ENCODE measurements at regions not wholly inside any gene's neighbourhood (a gene's known extent, or its start where the extent isn't known, plus 50 kb on each side); places are given as distances from the start of the nearest gene placed in this dataset.

GRCh38 chr12:83414981-83415380 lies 728.3 kb downstream of the TMTC2 start:
- intact Hi-C loops (cut with DNase I): no loop called here
- ATAC-seq (no peak), DNase-seq (no peak)
- Histone ChIP-seq H3K9me3 (no peaks in the 10 kb centered on the region), H3K36me3 (replicated peaks in 1 of 2; ENCODE audit: insufficient read depth in 1 of 2, low read depth in 2 of 2) (no peaks in the 10 kb centered on the region), H3K27ac (no peak overlapping the region), H3K27me3 (no peaks in the 10 kb centered on the region), H3K4me1 (no peaks in the 10 kb centered on the region), H3K4me3 (no peak overlapping the region)
- WGBS, 2 donors: 40 to 51% methylated on average over 1 to 3 of the region's 3 CpGs
- no peak for TF ChIP-seq POLR2A (IDR thresholded peaks at IDR 0.05)
- TF ChIP-seq CTCF (IDR thresholded peaks at IDR 0.05): no peak

GRCh38 chr12:83408851-83409250 lies 722.1 kb downstream of the TMTC2 start:
- Histone ChIP-seq H3K9me3 (no peaks in the 10 kb centered on the region), H3K27ac (no peak overlapping the region), H3K4me3 (no peak overlapping the region), H3K4me1 (no peaks in the 10 kb centered on the region), H3K36me3 (replicated peaks in 1 of 2; ENCODE audit: insufficient read depth in 1 of 2, low read depth in 2 of 2) (no peaks in the 10 kb centered on the region), H3K27me3 (no peaks in the 10 kb centered on the region)
- no peak for DNase-seq
- TF ChIP-seq POLR2A (IDR thresholded peaks at IDR 0.05): no peak
- 63 to 75% methylated on average over 2 of the region's 2 CpGs for WGBS, 2 donors
- no peak for ATAC-seq
- intact Hi-C loops (cut with DNase I): no loop called here

- 17 to 27% methylated on average over 2 of the region's 2 CpGs for WGBS, 2 donors
- H3K9me3 ChIP-seq: no peaks in the 10 kb centered on the region
- H3K27me3 ChIP-seq: no peaks in the 10 kb centered on the region
- H3K36me3 ChIP-seq (replicated peaks in 1 of 2; ENCODE audit: insufficient read depth in 1 of 2, low read depth in 2 of 2): no peaks in the 10 kb centered on the region
- no peak overlapping the region for H3K27ac ChIP-seq
- intact Hi-C loops (cut with DNase I): no loop called here
- DNase-seq: no peak
- no peak overlapping the region for H3K4me3 ChIP-seq
- H3K4me1 ChIP-seq: no peaks in the 10 kb centered on the region
- TF ChIP-seq POLR2A (IDR thresholded peaks at IDR 0.05) (no peak), CTCF (IDR thresholded peaks at IDR 0.05) (no peak)
- ATAC-seq: no peak
Observed at GRCh38 chr12:83408146-83408545, 721.4 kb downstream of the TMTC2 start.

- H3K4me3 ChIP-seq: no peak overlapping the region
- TF ChIP-seq CTCF (IDR thresholded peaks at IDR 0.05) (no peak), POLR2A (IDR thresholded peaks at IDR 0.05) (no peak)
- no peaks in the 10 kb centered on the region for H3K4me1 ChIP-seq
- WGBS, 2 donors: 70 to 78% methylated on average over 3 of the region's 3 CpGs
- no peaks in the 10 kb centered on the region for H3K9me3 ChIP-seq
- no peak for DNase-seq
- no peak overlapping the region for H3K27ac ChIP-seq
- H3K27me3 ChIP-seq: no peaks in the 10 kb centered on the region
- intact Hi-C loops (cut with DNase I): no loop called here
- no peaks in the 10 kb centered on the region for H3K36me3 ChIP-seq (replicated peaks in 1 of 2; ENCODE audit: insufficient read depth in 1 of 2, low read depth in 2 of 2)
- ATAC-seq: no peak
Observed at GRCh38 chr12:83404521-83404920, 717.8 kb downstream of the TMTC2 start.

GRCh38 chr12:83390186-83390585 lies 703.5 kb downstream of the TMTC2 start:
- H3K9me3 ChIP-seq: no peaks in the 10 kb centered on the region
- H3K36me3 ChIP-seq (replicated peaks in 1 of 2; ENCODE audit: insufficient read depth in 1 of 2, low read depth in 2 of 2): no peaks in the 10 kb centered on the region
- TF ChIP-seq CTCF (IDR thresholded peaks at IDR 0.05) (no peak), POLR2A (IDR thresholded peaks at IDR 0.05) (no peak)
- DNase-seq: no peak
- WGBS, 2 donors: 54 to 55% methylated on average over 3 of the region's 3 CpGs
- H3K4me3 ChIP-seq: no peak overlapping the region
- H3K27me3 ChIP-seq: no peaks in the 10 kb centered on the region
- no peak for ATAC-seq
- no peak overlapping the region for H3K27ac ChIP-seq
- peaks cover 4% of the 10 kb centered on the region for H3K4me1 ChIP-seq
- intact Hi-C loops (cut with DNase I): no loop called here
